HepG2 (cell line): ENCODE measurements at regions not wholly inside any gene's neighbourhood (a gene's known extent, or its start where the extent isn't known, plus 50 kb on each side); places are given as distances from the start of the nearest gene placed in this dataset.
A peak's percentile ranks its signal among the peaks of the same experiment; 100 is the strongest.

Source experiments
- AGO1 ChIP-seq: fragments of 200-400 bp; formaldehyde crosslinking; IDR thresholded peaks from 2 replicates; pipeline ENCODE4 v1.6.1; 2017; ENCODE audit warnings: mild to moderate bottlenecking, low read depth, low read length, moderate library complexity; ENCODE audit not compliant: poor library complexity, severe bottlenecking
- CEBPB ChIP-seq: IDR thresholded peaks from 2 replicates; pipeline ENCODE4 v1.6.1; 2011; ENCODE audit warnings: low read depth, low read length, improper control_type of control experiment, borderline replicate concordance
- HDAC1 ChIP-seq: sonication (generic); formaldehyde crosslinking; IDR thresholded peaks from 2 replicates; pipeline ENCODE4 v1.5.1; 2020; ENCODE audit warnings: mild to moderate bottlenecking, missing genetic modification reagents
- HIVEP1 ChIP-seq: sonication (generic); formaldehyde crosslinking; IDR thresholded peaks from 2 replicates; pipeline ENCODE4 v1.4.0; 2020; ENCODE audit warnings: mild to moderate bottlenecking, missing genetic modification reagents
- HMGXB3 ChIP-seq: sonication (generic); formaldehyde crosslinking; IDR thresholded peaks from 2 replicates; pipeline ENCODE4 v1.4.0; 2020; ENCODE audit warnings: missing genetic modification reagents, borderline replicate concordance
- JUND ChIP-seq: sonication (generic); formaldehyde crosslinking; IDR thresholded peaks from 2 replicates; pipeline ENCODE4 v1.8.0; 2022; ENCODE audit warnings: mild to moderate bottlenecking, missing genetic modification reagents
- KMT2A ChIP-seq: sonication (generic); formaldehyde crosslinking; IDR thresholded peaks from 2 replicates; pipeline ENCODE4 v1.4.0; 2020; ENCODE audit warnings: missing genetic modification reagents
- MAFK ChIP-seq, 2 experiments: IDR thresholded peaks in 1 of 2; conservative IDR thresholded peaks in 1 of 2; 2 replicates each; pipeline ENCODE4 v1.6.1; 2011; ENCODE audit warnings: improper control_type of control experiment in 2 of 2, low read length in 2 of 2
- MEF2D ChIP-seq: sonication (generic); formaldehyde crosslinking; IDR thresholded peaks from 2 replicates; pipeline ENCODE4 v1.5.1; 2020; ENCODE audit warnings: mild to moderate bottlenecking, missing genetic modification reagents
- MLLT10 ChIP-seq: sonication (generic); formaldehyde crosslinking; IDR thresholded peaks from 2 replicates; pipeline ENCODE4 v1.4.0; 2020; ENCODE audit warnings: missing genetic modification reagents
- MXD1 ChIP-seq: sonication (generic); formaldehyde crosslinking; IDR thresholded peaks from 2 replicates; pipeline ENCODE4 v1.4.0; 2020; ENCODE audit warnings: mild to moderate bottlenecking, missing genetic modification reagents
- PHF8 ChIP-seq: sonication (generic); formaldehyde crosslinking; IDR thresholded peaks from 2 replicates; pipeline ENCODE4 v1.5.0; 2020; ENCODE audit warnings: missing genetic modification reagents
- POLR2G ChIP-seq: fragments of 200-400 bp; formaldehyde crosslinking; IDR thresholded peaks from 2 replicates; pipeline ENCODE4 v1.6.1; 2018; ENCODE audit warnings: mild to moderate bottlenecking, low read depth, low read length, moderate library complexity
- SIX4 ChIP-seq: sonication (generic); formaldehyde crosslinking; IDR thresholded peaks from 2 replicates; pipeline ENCODE4 v1.4.0; 2020; ENCODE audit warnings: missing genetic modification reagents
- SP5 ChIP-seq: IDR thresholded peaks from 2 replicates; pipeline ENCODE4 v1.6.1; 2016; ENCODE audit warnings: low read depth, borderline replicate concordance
- ZNF12 ChIP-seq: sonication (generic); formaldehyde crosslinking; IDR thresholded peaks from 2 replicates; pipeline ENCODE4 v1.5.0; 2020; ENCODE audit warnings: missing genetic modification reagents
- ZNF143 ChIP-seq: sonication (generic); formaldehyde crosslinking; IDR thresholded peaks from 2 replicates; pipeline ENCODE4 v1.4.0; 2020; ENCODE audit warnings: missing genetic modification reagents
- ZNF350 ChIP-seq: sonication (generic); formaldehyde crosslinking; IDR thresholded peaks from 2 replicates; pipeline ENCODE4 v1.4.0; 2020; ENCODE audit warnings: mild to moderate bottlenecking, low read depth, missing genetic modification reagents, borderline replicate concordance
- ZNF782 ChIP-seq: sonication (generic); formaldehyde crosslinking; IDR thresholded peaks from 2 replicates; pipeline ENCODE4 v1.4.0; 2020; ENCODE audit warnings: missing genetic modification reagents, mild to moderate bottlenecking, borderline replicate concordance
- ZNF83 ChIP-seq: sonication (generic); formaldehyde crosslinking; IDR thresholded peaks from 2 replicates; pipeline ENCODE4 v1.4.0; 2020; ENCODE audit warnings: missing genetic modification reagents, mild to moderate bottlenecking, borderline replicate concordance
- TF ChIP-seq, protein P1 (sequence below): conservative IDR thresholded peaks from 2 replicates; pipeline ENCODE4 v1.6.1; 2018; ENCODE audit warnings: missing genetic modification reagents

GRCh38 chr9:113650207-113651131 is 186.9 kb downstream of the RGS3 start (continued):
- TF ChIP-seq HMGXB3 (0 out of 2 replicates have a peak, but pooled peaks have one; percentile 20), ZNF12 (CRISPR knock-in tag) (peak; percentile 80), MXD1 (CRISPR knock-in tag) (peak; percentile 44; the same call in 1 of the 2 replicates), POLR2G (peak; percentile 61), MAFK (conservative IDR thresholded peaks at IDR 0.05 in 1 of 2, IDR thresholded peaks at IDR 0.05 in 1 of 2; ENCODE audit: low read length in 2 of 2) (no peak), HIVEP1 (CRISPR knock-in tag) (peak; percentile 30; the same call in 1 of the 2 replicates), ZNF350 (peak; percentile 72; the same call in 1 of the 2 replicates), AGO1 (no peak), CEBPB (peak; percentile 82), HDAC1 (CRISPR knock-in tag) (peak; percentile 93), SIX4 (peak; percentile 99), SP5 (0 out of 2 replicates have a peak, but pooled peaks have one; percentile 7), ZNF143 (CRISPR knock-in tag) (peak; percentile 39), MEF2D (peak; percentile 98), ZNF83 (CRISPR knock-in tag) (no peak), ZNF782 (CRISPR knock-in tag) (no peak), KMT2A (peak; percentile 39; the same call in 1 of the 2 replicates), MLLT10 (CRISPR knock-in tag) (no peak), JUND (CRISPR knock-in tag) (peak; percentile 79), PHF8 (CRISPR knock-in tag) (peak; percentile 39; the same call in 1 of the 2 replicates)
- TF ChIP-seq, protein P1, sequence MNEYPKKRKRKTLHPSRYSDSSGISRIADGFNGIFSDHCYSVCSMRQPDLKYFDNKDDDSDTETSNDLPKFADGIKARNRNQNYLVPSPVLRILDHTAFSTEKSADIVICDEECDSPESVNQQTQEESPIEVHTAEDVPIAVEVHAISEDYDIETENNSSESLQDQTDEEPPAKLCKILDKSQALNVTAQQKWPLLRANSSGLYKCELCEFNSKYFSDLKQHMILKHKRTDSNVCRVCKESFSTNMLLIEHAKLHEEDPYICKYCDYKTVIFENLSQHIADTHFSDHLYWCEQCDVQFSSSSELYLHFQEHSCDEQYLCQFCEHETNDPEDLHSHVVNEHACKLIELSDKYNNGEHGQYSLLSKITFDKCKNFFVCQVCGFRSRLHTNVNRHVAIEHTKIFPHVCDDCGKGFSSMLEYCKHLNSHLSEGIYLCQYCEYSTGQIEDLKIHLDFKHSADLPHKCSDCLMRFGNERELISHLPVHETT (CRISPR knock-in tag) = no peak
